Liver (tissue), 3 donors: ENCODE measurements at regions not wholly inside any gene's neighbourhood (a gene's known extent, or its start where the extent isn't known, plus 50 kb on each side); places are given as distances from the start of the nearest gene placed in this dataset.

Experiments used
- FOXA2 ChIP-seq: IDR thresholded peaks from 2 replicates; pipeline ENCODE4 v1.6.1; 2016; ENCODE audit warnings: antibody characterized with exemption
- GABPA ChIP-seq, 2 donors: IDR thresholded peaks in 1 of 2; conservative IDR thresholded peaks in 1 of 2; 2 replicates each; pipeline ENCODE4 v1.6.1; 2016; ENCODE audit warnings: antibody characterized with exemption in 2 of 2, mild to moderate bottlenecking in 1 of 2, moderate library complexity in 1 of 2
- MAX ChIP-seq: IDR thresholded peaks from 2 replicates; pipeline ENCODE4 v1.6.1; 2016; ENCODE audit warnings: antibody characterized with exemption
- RAD21 ChIP-seq, 2 donors: IDR thresholded peaks; 2 replicates each; pipeline ENCODE4 v1.6.1; 2016; ENCODE audit warnings: antibody characterized with exemption in 2 of 2, mild to moderate bottlenecking in 2 of 2
- TAF1 ChIP-seq: conservative IDR thresholded peaks from 2 replicates; pipeline ENCODE4 v1.6.1; 2016; ENCODE audit warnings: antibody characterized with exemption, mild to moderate bottlenecking
- TF ChIP-seq, protein P1 (sequence below): IDR thresholded peaks from 2 replicates; pipeline ENCODE4 v1.6.1; 2016; ENCODE audit warnings: antibody characterized with exemption, mild to moderate bottlenecking
- TF ChIP-seq, protein P2 (sequence below): fragments of 150-350 bp; IDR thresholded peaks from 2 replicates; pipeline ENCODE4 v1.5.1; 2017; ENCODE audit warnings: improper control_type of control experiment, low read depth, low read length; ENCODE audit not compliant: missing input control
- donor health status: healthy.
- donor health status: healthy.

- TF ChIP-seq GABPA (IDR thresholded peaks at IDR 0.05 in 1 of 2, conservative IDR thresholded peaks at IDR 0.05 in 1 of 2) (no peak), TAF1 (no peak), RAD21 (IDR thresholded peaks at IDR 0.05) (no peak), FOXA2 (no peak), MAX (no peak)
- TF ChIP-seq, protein P1, sequence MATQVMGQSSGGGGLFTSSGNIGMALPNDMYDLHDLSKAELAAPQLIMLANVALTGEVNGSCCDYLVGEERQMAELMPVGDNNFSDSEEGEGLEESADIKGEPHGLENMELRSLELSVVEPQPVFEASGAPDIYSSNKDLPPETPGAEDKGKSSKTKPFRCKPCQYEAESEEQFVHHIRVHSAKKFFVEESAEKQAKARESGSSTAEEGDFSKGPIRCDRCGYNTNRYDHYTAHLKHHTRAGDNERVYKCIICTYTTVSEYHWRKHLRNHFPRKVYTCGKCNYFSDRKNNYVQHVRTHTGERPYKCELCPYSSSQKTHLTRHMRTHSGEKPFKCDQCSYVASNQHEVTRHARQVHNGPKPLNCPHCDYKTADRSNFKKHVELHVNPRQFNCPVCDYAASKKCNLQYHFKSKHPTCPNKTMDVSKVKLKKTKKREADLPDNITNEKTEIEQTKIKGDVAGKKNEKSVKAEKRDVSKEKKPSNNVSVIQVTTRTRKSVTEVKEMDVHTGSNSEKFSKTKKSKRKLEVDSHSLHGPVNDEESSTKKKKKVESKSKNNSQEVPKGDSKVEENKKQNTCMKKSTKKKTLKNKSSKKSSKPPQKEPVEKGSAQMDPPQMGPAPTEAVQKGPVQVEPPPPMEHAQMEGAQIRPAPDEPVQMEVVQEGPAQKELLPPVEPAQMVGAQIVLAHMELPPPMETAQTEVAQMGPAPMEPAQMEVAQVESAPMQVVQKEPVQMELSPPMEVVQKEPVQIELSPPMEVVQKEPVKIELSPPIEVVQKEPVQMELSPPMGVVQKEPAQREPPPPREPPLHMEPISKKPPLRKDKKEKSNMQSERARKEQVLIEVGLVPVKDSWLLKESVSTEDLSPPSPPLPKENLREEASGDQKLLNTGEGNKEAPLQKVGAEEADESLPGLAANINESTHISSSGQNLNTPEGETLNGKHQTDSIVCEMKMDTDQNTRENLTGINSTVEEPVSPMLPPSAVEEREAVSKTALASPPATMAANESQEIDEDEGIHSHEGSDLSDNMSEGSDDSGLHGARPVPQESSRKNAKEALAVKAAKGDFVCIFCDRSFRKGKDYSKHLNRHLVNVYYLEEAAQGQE: no peak
- TF ChIP-seq, protein P2, sequence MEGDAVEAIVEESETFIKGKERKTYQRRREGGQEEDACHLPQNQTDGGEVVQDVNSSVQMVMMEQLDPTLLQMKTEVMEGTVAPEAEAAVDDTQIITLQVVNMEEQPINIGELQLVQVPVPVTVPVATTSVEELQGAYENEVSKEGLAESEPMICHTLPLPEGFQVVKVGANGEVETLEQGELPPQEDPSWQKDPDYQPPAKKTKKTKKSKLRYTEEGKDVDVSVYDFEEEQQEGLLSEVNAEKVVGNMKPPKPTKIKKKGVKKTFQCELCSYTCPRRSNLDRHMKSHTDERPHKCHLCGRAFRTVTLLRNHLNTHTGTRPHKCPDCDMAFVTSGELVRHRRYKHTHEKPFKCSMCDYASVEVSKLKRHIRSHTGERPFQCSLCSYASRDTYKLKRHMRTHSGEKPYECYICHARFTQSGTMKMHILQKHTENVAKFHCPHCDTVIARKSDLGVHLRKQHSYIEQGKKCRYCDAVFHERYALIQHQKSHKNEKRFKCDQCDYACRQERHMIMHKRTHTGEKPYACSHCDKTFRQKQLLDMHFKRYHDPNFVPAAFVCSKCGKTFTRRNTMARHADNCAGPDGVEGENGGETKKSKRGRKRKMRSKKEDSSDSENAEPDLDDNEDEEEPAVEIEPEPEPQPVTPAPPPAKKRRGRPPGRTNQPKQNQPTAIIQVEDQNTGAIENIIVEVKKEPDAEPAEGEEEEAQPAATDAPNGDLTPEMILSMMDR: no peak
Measured at GRCh38 chr12:38141239-38141638, 175.3 kb upstream of the ALG10B start.
